Mammary epithelial cell (primary cell): ENCODE measurements at regions not wholly inside any gene's neighbourhood (a gene's known extent, or its start where the extent isn't known, plus 50 kb on each side); places are given as distances from the start of the nearest gene placed in this dataset.

Source experiments
- CTCF ChIP-seq, 2 donors: IDR thresholded peaks in 1 of 2; conservative IDR thresholded peaks in 1 of 2; 2 replicates each; pipeline ENCODE4 v1.5.1; 2011 to 2012; ENCODE audit warnings: inconsistent platforms in 2 of 2, low read length in 2 of 2, mild to moderate bottlenecking in 2 of 2, control low read depth in 1 of 2, low read depth in 1 of 2; ENCODE audit not compliant: insufficient read depth in 1 of 2; ENCODE audit errors: extremely low read depth in 1 of 2
- EZH2 ChIP-seq: IDR thresholded peaks from 2 replicates; pipeline ENCODE4 v1.6.1; 2012; ENCODE audit warnings: low read length, inconsistent platforms, borderline replicate concordance

DNA sequence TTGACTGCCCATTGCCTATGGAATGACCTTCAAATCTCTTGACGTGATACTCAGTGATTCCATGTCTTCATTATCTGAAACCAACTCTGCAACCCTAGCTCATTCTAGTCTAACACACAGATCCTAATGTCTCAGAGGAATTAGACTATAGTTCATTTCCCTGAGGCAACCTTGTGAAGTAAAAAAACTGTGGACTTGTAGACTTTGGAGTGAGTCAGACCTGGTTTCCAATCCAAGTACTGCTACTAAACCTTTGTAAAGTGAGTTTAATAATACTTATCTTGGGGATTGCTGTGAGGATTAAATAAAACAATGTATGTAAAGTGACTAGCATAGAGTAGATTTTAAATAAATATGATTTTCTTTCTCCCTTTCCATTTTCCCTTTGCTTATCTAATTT is 226.1 kb downstream of the BLID start:
- TF ChIP-seq CTCF (conservative IDR thresholded peaks at IDR 0.05 in 1 of 2, IDR thresholded peaks at IDR 0.05 in 1 of 2; ENCODE audit: extremely low read depth in 1 of 2, insufficient read depth in 1 of 2, low read depth in 1 of 2, low read length in 2 of 2) (no peak), EZH2 (no peak)
